ENCODE measurements at regions not wholly inside any gene's neighbourhood (a gene's known extent, or its start where the extent isn't known, plus 50 kb on each side); places are given as distances from the start of the nearest gene placed in this dataset.
"Not testable (repeated sequence)": the region's sequence is repeated elsewhere in the genome, so short reads cannot be mapped to it uniquely, and the experiment has no call there.

DNA sequence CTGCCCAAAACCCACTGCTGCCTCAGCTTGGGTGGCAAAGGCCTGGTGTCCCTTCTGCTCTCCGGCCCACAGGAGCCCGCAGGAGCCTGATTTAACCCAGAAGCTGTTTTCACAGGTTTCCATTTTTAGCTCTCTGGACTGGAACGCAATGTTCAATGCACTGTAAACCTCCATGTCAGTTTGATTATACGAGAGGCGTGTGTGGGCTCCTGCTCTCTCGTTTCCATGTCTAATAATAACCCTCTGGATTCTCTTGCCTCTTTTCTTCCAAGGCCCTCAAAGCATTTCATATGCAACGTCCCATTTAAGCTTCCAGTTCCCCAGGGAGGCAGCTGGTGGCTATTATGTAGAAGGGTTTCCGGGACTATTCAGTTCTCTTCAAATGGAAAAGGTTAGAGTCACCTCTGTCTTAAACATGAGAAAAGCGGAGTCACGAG lies 161.1 kb downstream of the SUDS3 start:
- ATAC-seq: no peak
- DNase-seq: no peak

DNA sequence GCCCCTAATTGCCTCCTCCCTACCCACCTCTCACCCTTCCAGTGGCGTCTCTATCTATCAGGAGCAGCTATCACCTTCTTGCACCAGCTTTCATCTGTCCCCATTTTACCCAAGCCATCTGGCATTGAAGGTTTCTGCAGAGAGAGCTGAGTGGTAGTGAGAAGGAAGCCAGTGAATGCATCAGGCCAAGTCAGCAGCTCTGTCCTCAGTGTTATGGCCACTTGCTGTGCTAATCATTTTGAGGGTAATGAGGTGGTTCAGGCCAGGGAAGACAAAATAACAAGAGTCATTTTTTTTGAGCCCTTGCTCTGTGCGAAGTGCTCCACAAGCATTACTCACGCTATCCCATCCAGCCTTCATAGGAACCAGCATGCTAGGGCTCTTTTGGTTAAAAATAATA lies 164.7 kb downstream of the SUDS3 start:
- no peak for ATAC-seq
- DNase-seq: no peak

DNA sequence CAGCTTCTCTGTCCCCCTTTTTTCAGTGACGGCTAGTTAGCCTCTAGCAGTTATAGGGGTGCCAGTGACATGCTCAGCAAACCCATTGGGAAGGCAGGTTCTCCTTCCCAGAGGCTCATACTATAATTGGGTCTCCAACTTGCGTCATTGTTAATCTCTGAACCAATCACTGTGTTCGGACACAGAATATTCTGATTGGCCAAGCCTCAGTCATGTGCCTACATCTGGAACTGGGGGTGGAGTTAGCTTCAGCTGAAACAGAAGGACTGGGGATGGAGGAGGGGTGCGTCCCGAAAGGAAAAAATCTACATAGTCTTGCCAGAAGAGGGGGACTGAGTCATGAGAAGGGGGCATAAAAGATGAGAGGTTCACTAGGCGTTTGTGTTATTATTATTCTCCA lies 165.6 kb downstream of the SUDS3 start:
- no peak for DNase-seq
- ATAC-seq: no peak

DNA sequence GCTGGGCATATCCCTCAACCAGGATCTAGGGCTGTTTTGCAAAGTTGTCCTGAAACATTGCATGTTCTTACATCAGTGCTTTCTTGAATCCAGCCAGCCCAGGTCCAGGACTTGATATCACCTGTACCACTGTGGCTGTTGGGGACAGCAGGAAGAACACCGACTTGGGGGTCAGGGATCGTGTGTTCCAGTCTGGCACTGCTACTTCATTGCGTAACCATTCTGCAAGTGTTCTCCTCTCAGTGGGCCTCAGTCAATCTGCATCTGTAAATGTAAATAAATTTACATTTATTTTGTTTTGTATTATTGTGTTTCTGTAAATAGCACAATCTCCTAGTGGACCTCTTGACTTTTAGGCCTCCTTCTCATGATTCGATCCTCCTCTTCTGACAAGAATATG lies 167.3 kb downstream of the SUDS3 start:
- no peak for DNase-seq
- no peak for ATAC-seq

DNA sequence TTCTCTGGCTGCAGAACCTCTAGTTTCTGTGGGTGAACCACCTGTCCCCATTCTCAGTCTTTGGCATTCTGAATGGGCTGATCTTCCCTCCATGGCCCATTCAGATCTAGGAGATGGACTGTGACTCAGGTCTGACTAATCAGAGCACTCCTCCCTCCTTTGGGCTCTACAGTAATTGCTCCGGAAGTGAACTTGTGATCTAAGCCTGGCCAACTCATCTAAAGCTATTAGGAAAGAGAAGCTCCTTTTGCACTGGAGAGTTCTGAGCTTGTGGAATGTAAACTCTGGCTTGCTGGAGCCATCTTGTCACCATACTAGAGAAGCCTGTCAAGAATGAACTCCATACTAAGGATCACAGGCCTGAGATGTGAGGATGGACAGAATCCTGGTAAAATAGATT lies 168.2 kb downstream of the SUDS3 start:
- ATAC-seq (no peak), DNase-seq (no peak)

DNA sequence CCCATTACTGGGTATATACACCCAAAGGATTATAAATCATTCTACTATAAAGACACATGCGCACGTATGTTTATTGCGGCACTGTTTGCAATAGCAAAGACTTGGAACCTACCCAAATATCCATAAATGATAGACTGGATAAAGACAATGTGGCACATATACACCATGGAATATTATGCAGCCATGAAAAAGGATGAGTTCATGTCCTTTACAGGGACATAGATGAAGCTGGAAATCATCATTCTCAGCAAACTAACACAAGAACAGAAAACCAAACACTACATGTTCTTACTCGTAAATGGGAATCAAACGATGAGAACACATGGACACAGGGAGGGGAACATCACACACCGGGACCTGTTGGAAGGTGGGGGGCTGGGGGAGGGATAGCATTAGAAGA lies 171.3 kb downstream of the SUDS3 start:
- not testable (repeated sequence) for DNase-seq, ATAC-seq

DNA sequence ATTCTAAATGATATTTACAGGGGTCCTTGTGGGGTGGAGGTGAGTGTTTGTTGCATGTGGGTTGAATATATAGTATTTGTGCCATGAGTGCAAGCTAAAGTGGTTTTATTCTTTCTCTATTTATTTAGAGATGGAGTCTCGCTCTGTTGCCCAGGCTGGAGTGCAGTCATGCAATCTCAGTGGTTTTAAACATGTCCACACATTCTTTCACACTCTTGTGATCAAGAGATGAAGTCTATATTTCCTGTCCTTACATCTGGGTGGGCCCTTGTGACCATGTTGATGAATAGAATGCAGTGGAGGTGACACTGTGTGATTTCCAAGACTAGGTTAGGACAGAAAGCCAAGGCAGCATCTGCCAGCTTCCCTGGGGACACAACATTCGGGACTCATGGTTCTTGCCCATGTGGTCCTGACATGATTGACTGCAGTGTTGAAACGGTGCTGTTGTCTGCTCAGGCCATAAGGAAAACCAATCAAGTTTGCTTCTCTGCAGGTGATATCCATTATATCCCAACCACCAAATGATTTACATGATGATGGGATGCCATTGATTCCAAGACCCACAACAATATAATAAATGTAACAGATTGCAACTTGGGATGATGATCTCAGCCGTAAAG lies 172.6 kb downstream of the SUDS3 start:
- ATAC-seq: no peak
- DNase-seq: no peak

DNA sequence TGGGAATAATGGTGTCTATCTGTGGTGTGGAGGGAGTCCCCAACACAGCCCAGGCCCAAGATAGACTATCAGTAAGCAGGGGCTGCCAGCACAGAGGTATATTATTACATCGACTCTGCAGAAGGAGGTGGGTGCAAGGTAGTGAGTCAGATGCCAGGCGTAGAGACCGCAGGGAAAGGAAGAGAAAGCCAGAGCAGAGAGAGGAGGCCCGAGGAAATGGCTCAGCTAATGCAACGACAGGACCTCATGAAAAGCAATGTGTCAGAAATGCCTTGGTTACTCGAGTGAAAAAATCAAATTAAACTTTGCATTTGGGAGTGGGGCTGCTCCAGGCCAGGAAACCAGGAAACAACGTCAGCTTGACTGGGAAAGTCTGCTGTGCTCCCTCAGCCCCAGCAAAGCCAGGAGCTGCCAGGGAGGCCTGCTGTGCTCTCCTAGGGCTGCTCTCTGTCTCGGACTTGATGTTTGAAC lies 173.2 kb downstream of the SUDS3 start:
- DNase-seq: no peak
- ATAC-seq: no peak

DNA sequence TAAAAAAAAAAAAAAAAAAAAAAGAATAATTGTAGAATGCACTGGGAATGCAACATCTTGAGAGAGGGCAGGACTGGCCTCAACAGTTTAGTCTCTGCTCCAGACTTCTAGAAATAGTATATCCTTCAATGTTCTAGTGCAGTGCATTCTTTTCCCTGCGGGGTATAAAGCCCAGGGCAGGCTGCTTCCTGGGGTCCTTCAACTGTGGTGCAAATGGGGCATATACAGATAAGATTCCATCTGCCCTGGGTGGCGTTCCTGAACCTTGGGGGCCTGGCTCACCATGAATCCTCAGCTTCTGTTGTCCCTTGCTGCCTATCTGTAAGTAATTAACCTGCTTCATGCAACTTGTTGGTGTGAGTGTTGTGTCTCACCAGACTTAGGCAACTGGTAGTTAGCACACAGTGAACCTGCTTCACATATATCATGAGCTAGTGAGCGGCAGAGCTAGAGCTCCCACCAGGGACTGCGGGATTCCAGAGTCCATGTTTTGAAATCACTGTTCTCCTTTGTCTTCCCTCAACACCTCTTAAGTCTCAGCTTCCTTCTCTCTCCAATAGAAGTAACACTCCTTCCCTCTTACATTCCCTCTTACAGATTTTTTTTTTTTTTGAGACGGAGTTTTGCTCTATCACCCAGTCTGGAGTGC lies 177.6 kb downstream of the SUDS3 start:
- ATAC-seq (no peak), DNase-seq (no peak)

DNA sequence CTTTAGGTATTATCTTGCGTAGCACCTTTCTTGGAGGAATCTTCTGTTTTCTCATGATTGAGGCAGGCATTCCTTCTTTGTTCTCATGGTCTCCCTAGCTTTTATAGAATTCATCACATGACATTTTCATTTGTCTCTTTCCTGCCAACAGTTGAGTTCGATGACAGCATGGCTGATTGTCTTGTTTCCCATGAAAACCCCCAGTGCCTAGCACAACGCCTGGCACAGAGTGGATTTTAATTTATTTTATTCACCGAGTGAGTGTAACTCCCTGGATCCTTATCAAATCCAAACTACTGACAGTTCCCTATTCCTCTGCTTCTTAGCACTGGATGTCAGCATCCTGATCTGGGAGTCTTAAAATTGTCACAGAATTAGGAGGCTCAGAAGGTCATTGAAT lies 182.6 kb downstream of the SUDS3 start:
- no peak for DNase-seq
- no peak for ATAC-seq

DNA sequence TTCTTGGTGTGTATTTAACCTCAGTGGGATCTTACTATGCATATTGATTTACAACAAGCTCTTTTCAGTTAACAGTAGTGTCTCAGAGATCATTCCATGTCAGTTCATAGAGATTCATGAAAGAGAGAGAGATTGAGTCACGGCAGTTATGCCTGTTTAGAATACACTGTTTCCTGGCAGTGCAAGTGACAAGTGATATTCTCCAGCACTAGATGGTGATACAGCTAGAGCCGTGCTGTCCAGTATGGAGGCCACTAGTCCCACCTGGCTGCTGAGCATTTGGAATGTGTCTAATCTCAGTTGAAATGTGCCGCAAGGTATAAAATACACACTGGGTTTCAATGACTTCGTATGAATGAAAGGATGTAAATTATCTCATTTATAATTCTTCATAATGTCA lies 184.4 kb downstream of the SUDS3 start:
- ATAC-seq: no peak
- no peak for DNase-seq

DNA sequence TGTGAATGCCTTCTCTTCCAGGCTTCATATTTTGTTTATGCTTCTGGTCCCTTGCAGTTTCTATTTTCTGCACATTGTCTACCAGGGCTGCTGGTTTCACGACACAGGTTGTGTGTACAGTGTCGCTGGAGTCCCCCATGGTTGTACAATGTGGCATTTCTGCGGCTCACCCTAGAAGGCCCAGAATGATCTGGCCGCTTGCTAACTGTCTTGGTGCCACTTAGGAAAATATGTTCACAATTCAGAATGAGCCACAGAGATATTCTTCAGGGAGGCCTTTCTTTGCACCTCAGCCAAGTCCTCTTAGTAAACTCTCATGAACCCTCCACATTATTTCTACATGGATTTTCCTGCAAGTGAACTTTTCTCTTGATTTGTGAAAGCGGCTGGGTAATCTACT lies 195.4 kb downstream of the SUDS3 start:
- no peak for ATAC-seq

DNA sequence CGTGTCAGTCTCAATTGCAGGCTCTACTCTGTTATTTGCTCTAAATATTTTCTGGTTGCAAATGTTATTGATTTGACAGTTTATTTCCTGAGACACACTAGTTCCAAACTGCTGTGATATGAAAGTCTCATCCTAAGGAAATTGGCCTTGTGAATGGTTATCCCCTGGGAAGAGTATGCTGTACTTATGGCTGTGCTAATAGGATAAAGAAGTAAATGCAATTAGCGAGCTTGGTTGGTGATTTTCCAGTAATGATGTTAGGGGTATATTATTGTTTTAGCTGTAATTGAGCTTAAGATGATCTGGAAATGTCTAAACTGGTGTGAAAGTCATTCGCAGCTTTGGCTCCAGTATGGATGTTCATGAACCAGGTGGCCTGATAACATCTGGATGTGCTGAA lies 197.9 kb downstream of the SUDS3 start:
- ATAC-seq: no peak

More for the DNA sequence above, 195.4 kb downstream of the SUDS3 start:
- no peak for DNase-seq

DNA sequence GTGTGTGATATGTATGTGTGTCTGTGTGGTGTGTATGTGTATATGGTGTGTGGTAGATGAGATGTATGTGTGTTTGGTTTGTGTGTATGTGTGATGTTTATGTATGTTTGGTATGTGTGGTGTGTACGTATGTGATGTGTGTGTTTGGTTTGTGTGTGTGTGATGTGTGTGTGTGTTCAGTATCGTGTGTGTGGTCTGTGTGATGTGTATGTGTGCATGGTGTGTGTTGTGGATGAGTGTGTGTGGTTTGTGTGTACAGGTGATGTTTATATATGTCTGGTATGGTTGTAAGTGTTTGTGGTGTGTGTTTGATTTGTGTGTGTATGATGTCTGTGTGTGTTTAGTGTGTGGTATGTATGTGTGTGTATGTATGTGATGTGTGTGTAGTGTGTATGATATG lies 199.4 kb downstream of the SUDS3 start:
- no peak for DNase-seq
- no peak for ATAC-seq

More for the DNA sequence above, 197.9 kb downstream of the SUDS3 start:
- DNase-seq: no peak

DNA sequence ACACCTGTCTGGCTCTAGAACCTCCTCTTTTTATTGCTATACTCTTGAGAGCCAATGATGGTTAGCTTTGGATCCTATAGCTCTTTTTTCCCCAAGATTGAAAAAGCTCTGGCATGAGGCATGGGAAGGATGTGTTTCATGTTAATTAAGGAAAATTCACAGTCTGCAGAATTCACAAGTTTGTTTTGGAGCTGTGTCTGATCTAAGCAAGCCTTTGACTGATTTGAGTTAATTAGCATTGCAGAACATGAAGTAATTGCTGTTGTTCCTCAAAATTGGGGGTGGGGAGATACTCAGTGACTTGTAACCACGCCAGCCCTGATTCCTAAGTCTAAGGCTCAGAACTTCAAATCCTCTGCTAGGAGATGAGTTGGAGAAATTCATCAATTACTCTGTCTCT lies 205.0 kb downstream of the SUDS3 start:
- ATAC-seq (no peak), DNase-seq (no peak)

DNA sequence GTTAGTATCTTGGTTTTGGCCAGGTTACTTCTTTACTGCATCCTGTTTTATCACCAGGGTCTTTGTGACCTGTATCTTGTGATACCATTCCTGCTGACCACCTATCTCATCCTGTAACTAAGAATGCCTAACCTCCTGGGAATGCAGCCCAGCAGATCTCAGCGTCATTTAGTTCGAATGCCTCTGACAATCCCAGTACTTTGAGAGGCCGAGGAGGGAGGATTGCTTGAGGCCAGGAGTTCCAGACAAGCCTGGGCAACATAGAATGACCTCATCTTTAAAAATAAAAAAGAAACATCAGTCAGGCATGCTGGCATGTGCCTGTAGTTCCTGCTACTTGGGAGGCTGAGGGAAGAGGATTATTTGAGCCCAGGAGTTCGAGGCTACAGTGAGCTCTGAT lies 206.5 kb downstream of the SUDS3 start:
- DNase-seq: no peak
- no peak for ATAC-seq

DNA sequence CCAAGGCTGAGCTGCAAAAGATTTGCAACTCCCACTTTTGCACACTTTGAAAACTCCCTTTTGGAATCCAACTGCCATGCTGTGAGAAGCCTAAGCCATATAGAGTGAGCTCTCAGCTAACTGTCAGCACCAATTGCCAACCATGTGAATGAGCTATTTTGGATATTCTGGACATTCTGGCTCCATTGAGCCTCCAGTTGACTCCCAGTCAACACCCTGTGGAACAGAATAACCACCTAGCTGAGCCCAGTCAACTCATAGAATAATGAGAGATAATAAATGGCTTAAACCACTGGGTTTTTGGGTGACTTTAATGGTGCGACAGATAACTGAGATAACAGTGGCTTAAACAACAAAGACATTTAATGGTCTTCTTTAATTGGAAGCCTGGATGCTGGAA lies 210.1 kb downstream of the SUDS3 start:
- DNase-seq (no peak), ATAC-seq (no peak)

DNA sequence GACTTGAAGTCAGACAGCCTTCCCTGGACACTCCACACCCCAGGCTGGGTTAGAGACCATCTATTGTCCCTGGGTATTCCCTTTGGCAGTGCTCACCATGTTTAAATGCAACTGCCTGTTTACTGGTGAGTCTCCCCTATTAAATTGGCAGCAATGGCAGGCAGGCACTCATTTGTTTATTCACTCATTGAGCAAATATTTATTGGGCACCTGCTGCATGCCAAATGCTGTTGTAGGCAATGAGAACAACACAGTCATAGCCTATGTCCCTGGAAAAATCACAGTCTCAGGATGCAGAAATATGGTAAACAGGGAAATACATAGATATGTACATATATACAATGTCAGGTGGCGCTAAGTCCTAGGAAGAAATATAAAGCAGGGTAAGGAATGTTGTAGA lies 212.8 kb downstream of the SUDS3 start:
- DNase-seq (no peak), ATAC-seq (no peak)

DNA sequence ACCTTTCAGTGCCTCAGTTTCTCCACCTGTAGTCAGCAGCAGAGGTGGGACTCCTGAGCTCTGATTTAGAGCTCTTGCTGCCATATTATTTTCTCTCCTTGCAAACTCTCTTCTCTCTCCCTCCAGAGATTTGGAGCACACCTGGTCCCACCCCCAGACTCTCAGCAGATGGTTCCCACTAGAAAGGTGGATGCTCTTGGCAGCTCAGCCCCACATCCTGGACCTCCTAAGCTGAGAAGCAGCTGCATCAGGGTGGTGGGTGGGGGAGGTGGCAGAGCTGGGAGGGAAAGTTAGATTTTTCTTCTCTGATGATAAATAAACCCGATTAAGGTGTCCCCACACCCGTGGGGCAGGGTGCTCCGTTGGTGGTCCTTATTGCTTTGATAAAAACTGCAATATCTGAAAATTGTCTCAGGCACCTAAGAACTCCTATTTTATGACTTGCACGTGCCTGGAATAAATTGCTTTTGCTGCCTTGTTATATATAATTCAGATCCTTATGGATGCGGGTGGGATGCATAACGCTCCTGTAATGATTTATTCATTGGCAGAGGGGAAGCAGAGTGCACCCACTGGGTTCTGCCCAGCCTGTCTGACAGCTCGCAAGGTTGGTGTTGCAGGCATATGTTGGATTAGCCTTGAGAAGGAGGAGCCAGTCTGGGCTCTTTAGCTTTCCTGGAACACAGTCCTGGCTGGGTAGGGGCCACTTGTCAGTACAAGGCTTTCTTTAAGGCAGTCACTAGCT lies 214.2 kb downstream of the SUDS3 start:
- DNase-seq: no peak
- no peak for ATAC-seq

DNA sequence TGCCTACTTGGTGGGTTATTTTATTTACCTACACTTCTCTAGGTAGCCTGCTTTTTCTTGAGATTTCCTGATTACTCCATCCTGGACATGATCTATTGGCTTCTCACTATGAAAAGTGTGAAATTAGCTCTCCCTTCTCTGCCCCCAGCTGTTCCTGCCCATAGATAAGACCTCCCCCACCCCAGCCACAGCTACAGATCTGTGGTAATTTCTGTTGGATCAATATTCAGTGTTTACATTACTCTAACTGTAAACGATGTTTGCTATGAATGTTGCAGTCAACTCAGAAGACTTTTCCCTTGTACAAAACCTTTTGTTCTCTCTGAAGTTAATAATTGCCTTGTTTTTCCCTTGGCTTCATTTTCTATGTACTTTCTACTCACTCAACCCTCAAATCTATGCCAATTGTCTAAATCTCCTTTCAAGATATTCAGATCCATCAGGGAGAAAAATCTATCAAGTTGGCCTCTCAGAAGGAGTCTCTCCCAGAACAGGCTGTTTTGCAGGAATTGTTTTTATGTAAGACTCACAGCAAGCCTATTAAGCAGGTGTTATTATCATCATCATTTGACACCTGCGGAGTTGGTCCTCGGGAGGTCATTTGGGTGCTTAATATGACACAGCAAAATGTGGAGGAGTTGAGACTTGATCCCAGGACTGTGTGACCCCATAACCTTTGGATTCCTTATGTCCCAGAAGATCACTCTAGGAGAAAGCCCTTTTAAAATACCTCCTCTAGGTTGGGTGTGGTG lies 227.4 kb downstream of the SUDS3 start:
- ATAC-seq (no peak), DNase-seq (no peak)

DNA sequence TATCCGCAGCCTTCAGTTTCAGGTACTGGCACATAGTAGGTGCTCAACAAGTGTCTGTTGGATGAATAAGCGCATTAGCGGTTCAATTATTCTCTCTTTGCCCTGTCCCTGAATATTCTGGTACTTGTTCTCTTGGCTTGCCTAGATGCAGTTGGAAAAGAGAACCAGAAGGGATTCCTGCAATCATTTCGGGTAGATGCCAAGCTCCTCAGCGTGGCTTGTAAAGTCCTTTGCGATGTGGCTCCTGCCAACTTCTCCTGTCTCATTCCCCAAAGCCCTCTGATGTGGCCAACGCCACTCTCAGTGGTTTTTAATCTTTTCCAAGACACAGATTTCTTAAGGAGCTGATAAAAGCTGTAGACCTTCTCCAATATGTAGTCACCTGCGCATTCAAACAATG lies 230.3 kb downstream of the SUDS3 start:
- no peak for DNase-seq
- ATAC-seq: no peak

DNA sequence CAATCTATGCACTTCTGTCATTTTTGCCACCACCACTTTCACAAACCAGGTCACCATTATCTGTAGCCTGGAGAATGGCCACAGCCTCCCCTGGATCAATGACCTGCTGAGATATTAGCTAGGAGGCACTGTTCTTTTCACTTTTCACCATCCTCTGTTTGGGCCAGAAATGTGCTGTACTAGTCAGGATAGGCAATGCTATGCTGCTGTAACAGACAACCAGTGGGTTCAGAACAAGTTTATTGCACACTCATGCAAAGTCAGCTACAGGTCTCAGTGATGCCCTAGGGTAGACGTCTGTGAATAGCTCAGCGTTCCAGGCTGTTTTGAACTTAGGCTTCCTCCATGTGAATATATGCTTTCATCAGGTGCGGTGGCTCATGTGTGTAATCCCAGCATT lies 231.5 kb downstream of the SUDS3 start:
- DNase-seq: no peak
- ATAC-seq: no peak
